ENCODE measurements at regions not wholly inside any gene's neighbourhood (a gene's known extent, or its start where the extent isn't known, plus 50 kb on each side); places are given as distances from the start of the nearest gene placed in this dataset.

DNA sequence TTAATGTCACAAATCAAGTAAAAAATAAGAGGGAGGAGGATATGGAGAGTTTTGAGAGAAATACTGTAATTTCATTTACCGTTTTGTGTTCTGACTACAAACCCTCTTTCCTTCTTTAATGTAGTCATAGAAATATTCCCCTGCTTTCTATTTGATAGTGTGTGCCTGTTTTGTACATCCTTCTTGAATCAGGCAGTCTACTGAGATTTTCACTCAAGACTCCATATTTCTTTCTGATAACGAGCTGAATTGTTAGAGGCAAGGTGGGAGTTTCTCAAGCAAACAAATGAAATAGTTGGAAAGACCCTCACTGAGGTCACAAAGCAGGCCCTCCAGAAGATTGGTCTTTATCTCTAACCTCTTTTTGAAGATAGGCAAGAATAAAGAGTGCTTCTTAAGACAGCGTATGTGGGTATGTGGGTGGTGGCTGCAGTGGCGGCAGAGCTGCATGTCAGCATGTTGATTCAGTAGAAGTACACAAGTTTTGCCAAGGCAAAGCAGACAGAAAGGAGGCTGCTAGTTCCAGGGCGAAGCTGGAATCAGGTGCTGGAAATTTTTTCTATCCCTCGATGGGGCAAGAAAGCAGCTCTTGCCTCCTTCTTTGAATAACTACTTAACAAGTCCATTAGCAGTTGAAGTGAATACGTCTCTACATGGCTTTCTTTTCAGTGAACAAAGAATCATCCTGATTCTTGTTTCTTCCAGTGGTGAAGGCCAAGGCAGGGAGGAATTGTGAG, 164.2 kb downstream of the FAM76B start:
- TF ChIP-seq EZH2 (IDR thresholded peaks at IDR 0.05; ENCODE audit: low read length, missing control alignments), result no peak
- TF ChIP-seq, protein P1, sequence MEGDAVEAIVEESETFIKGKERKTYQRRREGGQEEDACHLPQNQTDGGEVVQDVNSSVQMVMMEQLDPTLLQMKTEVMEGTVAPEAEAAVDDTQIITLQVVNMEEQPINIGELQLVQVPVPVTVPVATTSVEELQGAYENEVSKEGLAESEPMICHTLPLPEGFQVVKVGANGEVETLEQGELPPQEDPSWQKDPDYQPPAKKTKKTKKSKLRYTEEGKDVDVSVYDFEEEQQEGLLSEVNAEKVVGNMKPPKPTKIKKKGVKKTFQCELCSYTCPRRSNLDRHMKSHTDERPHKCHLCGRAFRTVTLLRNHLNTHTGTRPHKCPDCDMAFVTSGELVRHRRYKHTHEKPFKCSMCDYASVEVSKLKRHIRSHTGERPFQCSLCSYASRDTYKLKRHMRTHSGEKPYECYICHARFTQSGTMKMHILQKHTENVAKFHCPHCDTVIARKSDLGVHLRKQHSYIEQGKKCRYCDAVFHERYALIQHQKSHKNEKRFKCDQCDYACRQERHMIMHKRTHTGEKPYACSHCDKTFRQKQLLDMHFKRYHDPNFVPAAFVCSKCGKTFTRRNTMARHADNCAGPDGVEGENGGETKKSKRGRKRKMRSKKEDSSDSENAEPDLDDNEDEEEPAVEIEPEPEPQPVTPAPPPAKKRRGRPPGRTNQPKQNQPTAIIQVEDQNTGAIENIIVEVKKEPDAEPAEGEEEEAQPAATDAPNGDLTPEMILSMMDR (conservative IDR thresholded peaks at IDR 0.05 in 1 of 2, IDR thresholded peaks at IDR 0.05 in 1 of 2; ENCODE audit: low read depth in 1 of 2, low read length in 2 of 2), result no peak
